Activated naive CD8-positive, alpha-beta T cell treated with anti-CD3 and anti-CD28 coated beads, Interleukin-2, amount 50 U/mL, for 24 hours (primary cell): ENCODE measurements at regions not wholly inside any gene's neighbourhood (a gene's known extent, or its start where the extent isn't known, plus 50 kb on each side); places are given as distances from the start of the nearest gene placed in this dataset.

ENCODE experiments used
- ATAC-seq: fragments of 150-1000 bp; cut with Tn5 transposase; one replicate; pipeline ENCODE4 v1.10.0; 2021
- DNase-seq: peaks from one replicate; pipeline ENCODE4 v3.0.0; 2021
- H3K27ac Mint-ChIP-seq: one replicate; pipeline ENCODE4 v1.8.0; 2021; ENCODE audit warnings: mild to moderate bottlenecking, mixed read lengths
- H3K27me3 Mint-ChIP-seq: one replicate; pipeline ENCODE4 v1.8.0; 2021; ENCODE audit warnings: mixed read lengths
- H3K36me3 Mint-ChIP-seq: one replicate; pipeline ENCODE4 v1.8.0; 2021; ENCODE audit warnings: low read depth, mixed read lengths
- H3K4me1 Mint-ChIP-seq: one replicate; pipeline ENCODE4 v1.8.0; 2021; ENCODE audit warnings: mixed read lengths
- H3K4me3 Mint-ChIP-seq: one replicate; pipeline ENCODE4 v1.8.0; 2021; ENCODE audit warnings: mild to moderate bottlenecking, moderate library complexity, mixed read lengths
- H3K9me3 Mint-ChIP-seq: one replicate; pipeline ENCODE4 v1.8.0; 2021; ENCODE audit warnings: mixed read lengths

DNA sequence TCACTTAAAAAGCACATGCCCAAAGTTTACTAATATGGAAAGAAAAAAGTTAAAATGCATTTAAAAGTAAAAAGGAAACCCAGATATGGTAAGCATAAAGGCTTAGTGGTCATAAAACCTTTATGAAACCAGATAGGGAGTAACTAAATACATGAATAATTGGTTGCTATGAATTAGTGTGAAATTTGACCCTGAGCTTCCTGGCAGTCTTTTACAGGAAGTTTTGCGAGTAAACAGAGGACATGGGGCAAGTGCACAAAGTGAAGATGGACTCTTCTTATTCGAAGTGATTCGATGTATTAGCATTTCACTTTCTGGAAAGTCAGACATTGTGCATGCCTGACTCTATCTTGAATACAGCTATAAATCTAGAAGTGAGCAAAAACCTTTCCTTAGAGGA lies 90.9 kb upstream of the MLIP start:
- Mint-ChIP-seq H3K27ac (no peak overlapping the region), H3K4me1 (no peaks in the 10 kb centered on the region), H3K27me3 (peaks cover 2% of the 10 kb centered on the region), H3K9me3 (no peaks in the 10 kb centered on the region), H3K4me3 (no peak overlapping the region), H3K36me3 (no peaks in the 10 kb centered on the region)
- DNase-seq, result no peak
- ATAC-seq, result no peak

DNA sequence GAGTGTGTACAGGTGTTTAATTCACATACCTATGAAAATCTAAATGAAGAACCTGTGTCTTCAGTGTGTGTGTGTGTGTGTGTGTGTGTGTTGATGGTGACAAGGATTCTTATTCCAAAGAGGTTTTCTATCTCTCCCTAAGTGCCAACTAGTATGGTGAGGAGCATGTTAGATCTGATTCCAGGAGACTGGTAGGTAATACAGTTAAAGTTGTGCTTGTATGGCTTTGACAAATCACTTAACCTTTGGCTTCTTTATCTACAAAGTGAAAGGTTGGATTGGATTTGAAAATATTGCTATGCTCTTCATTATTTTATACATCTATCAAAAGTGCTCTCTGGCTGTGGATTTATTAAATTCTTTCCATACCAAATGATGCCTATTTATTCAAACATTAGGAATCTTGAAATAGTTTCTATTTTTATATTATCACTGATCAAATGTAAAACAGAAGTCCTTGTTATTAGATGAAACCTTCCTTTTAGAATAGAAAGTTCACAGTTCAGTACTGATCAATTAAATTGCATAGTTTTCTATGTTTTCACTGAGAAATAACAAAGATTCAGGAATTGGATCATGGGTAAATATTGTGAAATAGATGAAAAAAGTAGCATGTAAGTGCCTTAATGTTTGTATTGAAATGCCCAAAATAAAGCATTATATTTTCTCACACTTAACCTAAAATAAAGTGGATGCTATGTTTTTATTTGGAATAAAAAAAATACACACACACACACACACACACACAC lies 84.4 kb upstream of the MLIP start:
- Mint-ChIP-seq H3K9me3 (no peaks in the 10 kb centered on the region), H3K4me3 (no peak overlapping the region), H3K27me3 (no peaks in the 10 kb centered on the region), H3K36me3 (no peaks in the 10 kb centered on the region), H3K4me1 (no peaks in the 10 kb centered on the region), H3K27ac (no peak overlapping the region)
- ATAC-seq, result no peak
- no peak for DNase-seq

DNA sequence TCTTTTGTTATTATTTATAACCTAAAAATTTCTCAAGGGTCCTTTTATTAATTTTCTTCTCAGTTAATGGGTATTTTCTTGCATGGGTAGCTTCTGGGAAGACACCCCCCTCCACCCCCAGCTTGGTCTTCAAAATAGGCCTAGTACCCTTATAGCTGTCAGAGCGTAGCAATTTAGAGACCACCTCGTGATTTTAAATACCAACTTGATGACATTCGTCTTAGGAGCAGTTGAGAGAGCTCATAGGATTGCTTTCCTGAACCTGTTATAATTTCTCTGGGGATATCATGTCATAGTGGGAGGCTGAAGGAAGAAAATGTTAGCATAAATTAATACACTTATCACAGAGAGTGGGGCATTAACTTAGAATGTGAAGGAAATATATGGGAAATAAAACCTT lies 83.1 kb upstream of the MLIP start:
- Mint-ChIP-seq H3K9me3 (no peaks in the 10 kb centered on the region), H3K36me3 (no peaks in the 10 kb centered on the region), H3K27me3 (no peaks in the 10 kb centered on the region), H3K4me3 (no peak overlapping the region), H3K4me1 (no peaks in the 10 kb centered on the region), H3K27ac (no peak overlapping the region)
- ATAC-seq (no peak), DNase-seq (no peak)

DNA sequence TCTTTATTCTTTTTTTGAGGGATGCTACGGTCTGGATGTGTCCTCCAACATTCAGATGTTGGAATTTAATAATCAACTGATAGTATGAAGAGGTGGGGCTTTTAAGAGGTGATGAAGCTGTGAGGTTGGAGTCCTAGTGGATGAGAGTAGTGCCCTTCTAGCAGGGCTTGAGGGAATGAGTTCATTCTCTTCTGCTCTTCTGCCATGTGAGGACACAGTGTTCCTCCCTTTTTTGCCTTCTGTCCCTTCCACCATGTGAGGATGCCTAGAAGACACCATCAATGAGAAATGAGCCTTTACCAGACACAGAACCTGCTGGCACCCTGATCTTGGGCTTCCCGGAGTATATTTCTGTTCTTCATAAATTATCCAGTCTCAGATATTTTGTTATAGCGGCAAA lies 82.1 kb upstream of the MLIP start:
- H3K4me1 Mint-ChIP-seq, result no peaks in the 10 kb centered on the region
- H3K27ac Mint-ChIP-seq, result no peak overlapping the region
- H3K9me3 Mint-ChIP-seq, result no peaks in the 10 kb centered on the region
- H3K4me3 Mint-ChIP-seq, result no peak overlapping the region
- no peaks in the 10 kb centered on the region for H3K36me3 Mint-ChIP-seq
- no peaks in the 10 kb centered on the region for H3K27me3 Mint-ChIP-seq
- DNase-seq (no peak), ATAC-seq (no peak)

DNA sequence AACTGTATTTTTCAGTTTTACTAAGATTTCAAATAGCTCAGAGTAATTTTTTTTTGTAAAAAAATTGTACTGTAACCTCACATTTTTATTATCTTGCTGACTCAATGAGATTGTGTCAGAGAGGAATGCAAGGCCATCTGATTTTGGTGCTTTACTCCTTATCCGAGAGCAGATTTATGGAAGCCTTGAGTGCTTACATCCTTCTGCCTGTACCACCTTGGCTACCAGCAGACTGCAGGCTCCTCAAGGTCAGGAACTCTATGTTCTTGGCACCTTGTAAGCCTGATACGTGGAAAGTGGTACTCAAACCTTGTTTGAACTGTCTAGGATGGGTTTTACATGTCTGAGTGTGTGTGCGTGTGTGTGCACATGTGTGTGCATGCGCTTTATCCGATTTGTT lies 80.1 kb upstream of the MLIP start:
- no peak overlapping the region for H3K4me3 Mint-ChIP-seq
- no peak for DNase-seq
- no peak overlapping the region for H3K27ac Mint-ChIP-seq
- H3K9me3 Mint-ChIP-seq, result no peaks in the 10 kb centered on the region
- no peak for ATAC-seq
- H3K4me1 Mint-ChIP-seq, result no peaks in the 10 kb centered on the region
- H3K27me3 Mint-ChIP-seq, result no peaks in the 10 kb centered on the region
- H3K36me3 Mint-ChIP-seq, result no peaks in the 10 kb centered on the region

DNA sequence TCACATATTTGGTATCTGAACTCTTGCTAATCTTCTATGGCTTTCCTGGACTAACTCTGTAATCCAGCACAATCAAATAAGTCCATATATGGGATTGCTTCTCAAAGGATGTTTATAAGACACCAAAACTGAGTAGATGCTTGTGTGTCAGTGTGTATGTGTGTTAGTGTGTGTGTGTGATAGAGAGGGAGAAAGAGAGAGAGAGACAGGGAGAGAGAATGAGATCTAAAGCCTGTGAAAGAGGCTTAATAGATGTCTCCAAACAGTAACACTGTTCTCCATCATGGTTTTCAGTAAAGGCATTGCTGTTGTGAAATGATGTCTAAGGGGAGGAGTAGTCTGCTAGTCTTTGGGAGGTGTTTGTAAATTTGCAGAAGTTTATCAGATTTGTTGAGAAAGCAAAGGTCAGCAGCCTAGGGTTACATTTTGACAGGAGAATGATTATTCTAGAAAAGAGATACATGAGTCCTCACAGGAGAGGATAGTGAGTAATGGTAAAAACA lies 73.9 kb upstream of the MLIP start:
- Mint-ChIP-seq H3K27ac (no peak overlapping the region), H3K27me3 (no peaks in the 10 kb centered on the region), H3K36me3 (no peaks in the 10 kb centered on the region), H3K4me3 (no peak overlapping the region), H3K4me1 (no peaks in the 10 kb centered on the region), H3K9me3 (no peaks in the 10 kb centered on the region)
- DNase-seq, result no peak
- no peak for ATAC-seq

DNA sequence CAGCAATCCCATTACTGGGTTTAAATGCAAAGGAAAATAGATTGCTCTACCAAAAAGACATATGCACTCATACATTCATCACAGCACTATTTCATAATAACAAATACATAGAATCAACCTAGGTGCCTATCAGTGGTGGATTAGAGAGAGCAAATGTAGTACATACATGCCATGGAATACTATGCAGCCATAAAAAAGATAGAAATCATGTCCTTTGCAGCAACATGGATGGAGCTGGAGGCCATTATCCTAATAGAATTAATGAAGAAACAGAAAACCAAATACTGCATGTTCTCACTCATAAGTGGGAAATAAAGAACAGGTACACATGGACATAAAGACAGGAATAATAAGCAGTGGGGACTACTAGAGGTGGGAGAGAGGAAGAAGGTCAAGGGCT lies 70.7 kb upstream of the MLIP start:
- Mint-ChIP-seq H3K4me3 (no peak overlapping the region), H3K27me3 (peaks cover 5% of the 10 kb centered on the region), H3K9me3 (no peaks in the 10 kb centered on the region), H3K36me3 (no peaks in the 10 kb centered on the region), H3K4me1 (no peaks in the 10 kb centered on the region), H3K27ac (no peak overlapping the region)
- ATAC-seq, result no peak
- DNase-seq, result no peak

DNA sequence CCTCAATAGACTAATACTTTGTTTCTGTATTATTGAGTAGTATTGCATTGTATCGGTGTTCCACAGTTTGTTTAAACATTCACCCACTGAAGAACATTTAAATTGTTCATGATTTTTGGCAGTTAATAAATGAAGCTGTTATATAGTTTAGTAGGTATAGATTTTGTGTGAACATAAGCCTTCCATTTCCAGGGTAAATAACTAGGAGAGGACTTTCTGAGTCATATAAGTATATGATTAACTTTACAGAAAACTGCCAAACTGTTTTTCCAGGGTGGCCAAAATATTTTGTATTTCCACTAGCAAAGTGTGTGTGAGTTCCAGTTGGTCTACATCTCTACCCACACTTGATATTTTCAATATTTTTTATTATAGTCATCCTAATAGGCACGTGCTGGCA lies 70.0 kb upstream of the MLIP start:
- Mint-ChIP-seq H3K4me3 (no peak overlapping the region), H3K36me3 (no peaks in the 10 kb centered on the region)

DNA sequence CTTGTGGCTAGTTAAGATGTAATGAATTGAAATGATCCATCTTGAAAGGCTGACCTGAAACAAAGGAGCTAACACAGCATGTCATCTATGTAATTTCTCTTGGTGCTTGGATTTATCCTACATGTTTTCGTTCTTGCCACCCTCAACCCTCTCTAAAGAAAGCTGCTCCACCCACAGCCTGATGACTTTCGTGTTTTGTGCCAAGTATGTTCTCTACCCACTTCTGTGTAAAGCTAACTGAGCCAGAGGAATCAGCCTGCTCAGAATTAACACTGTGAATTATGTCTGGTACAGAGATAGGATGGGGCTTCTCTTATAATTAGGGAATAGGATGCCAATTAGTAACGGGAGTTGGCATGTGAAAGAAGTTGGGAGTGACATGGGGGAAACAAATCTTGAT lies 67.9 kb upstream of the MLIP start:
- no peak overlapping the region for H3K4me3 Mint-ChIP-seq
- no peaks in the 10 kb centered on the region for H3K9me3 Mint-ChIP-seq
- peaks cover 5% of the 10 kb centered on the region for H3K27me3 Mint-ChIP-seq
- H3K4me1 Mint-ChIP-seq, result no peaks in the 10 kb centered on the region
- no peak for ATAC-seq
- H3K36me3 Mint-ChIP-seq, result no peaks in the 10 kb centered on the region
- DNase-seq, result no peak
- H3K27ac Mint-ChIP-seq, result no peak overlapping the region

More for the DNA sequence above, 70.0 kb upstream of the MLIP start:
- DNase-seq, result no peak
- ATAC-seq, result no peak
- Mint-ChIP-seq H3K27ac (no peak overlapping the region), H3K9me3 (no peaks in the 10 kb centered on the region), H3K27me3 (peaks cover 5% of the 10 kb centered on the region), H3K4me1 (no peaks in the 10 kb centered on the region)

DNA sequence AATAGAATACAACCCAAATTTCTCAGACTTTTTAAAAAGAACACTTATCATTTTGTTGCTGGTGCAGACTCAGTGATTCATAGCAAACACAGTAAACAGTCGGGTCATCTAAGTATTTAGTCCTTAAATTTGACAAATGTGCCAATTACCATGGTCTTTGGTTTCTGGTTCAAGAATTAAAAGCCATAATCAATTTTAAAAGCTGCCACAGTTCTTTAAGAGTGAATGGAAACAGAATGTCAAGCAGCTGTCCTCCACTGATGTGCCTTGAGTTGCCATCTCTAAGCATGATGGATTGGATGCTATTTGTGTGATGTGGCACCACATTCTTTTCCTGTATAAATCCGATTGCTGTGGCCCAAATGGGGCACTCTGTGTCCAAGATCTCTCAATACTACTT lies 67.2 kb upstream of the MLIP start:
- Mint-ChIP-seq H3K27me3 (peaks cover 5% of the 10 kb centered on the region), H3K27ac (no peak overlapping the region), H3K4me3 (no peak overlapping the region), H3K4me1 (no peaks in the 10 kb centered on the region), H3K9me3 (no peaks in the 10 kb centered on the region), H3K36me3 (no peaks in the 10 kb centered on the region)
- DNase-seq (no peak), ATAC-seq (no peak)

DNA sequence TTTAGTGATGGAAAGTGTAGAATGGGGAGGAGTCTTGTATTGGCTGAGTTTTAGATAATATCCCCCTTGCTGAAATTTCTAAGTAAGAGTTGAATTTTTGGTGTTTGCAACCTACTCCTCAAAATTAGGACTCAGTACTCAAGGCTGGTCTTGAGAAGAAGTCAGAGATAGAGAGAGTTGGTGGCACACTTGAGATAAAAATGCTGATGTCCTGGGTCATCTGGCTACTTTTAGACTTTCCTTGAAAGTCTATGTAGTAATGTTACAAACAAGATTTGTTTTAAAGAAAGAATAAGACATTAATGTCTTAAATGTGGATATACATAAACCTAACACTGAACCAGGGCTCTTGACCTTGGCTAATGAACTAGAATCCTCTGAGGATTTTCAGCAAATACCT lies 62.5 kb upstream of the MLIP start:
- DNase-seq (no peak), ATAC-seq (no peak)
- Mint-ChIP-seq H3K27me3 (no peaks in the 10 kb centered on the region), H3K4me3 (no peak overlapping the region), H3K27ac (no peak overlapping the region), H3K4me1 (no peaks in the 10 kb centered on the region), H3K36me3 (no peaks in the 10 kb centered on the region), H3K9me3 (no peaks in the 10 kb centered on the region)

DNA sequence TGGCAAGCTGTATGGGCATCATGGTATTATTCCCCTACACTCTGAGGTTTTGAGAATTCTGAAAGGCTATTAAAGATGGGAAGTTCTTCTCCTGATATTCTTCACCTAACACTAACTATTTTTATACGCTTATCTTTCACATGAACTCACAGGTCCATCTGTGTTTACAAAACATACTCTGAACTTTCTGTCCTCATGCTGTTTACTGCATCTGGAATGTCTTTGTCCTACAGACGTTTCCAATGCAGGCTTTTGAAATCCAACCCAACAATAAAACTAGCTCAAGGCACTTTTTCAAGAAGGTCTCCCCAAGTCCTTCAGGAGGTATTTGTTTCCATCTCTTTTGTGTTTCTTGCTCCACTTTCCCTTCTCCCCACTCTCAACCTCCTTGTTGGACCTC lies 60.5 kb upstream of the MLIP start:
- no peaks in the 10 kb centered on the region for H3K4me1 Mint-ChIP-seq
- no peaks in the 10 kb centered on the region for H3K27me3 Mint-ChIP-seq
- no peak overlapping the region for H3K4me3 Mint-ChIP-seq
- DNase-seq (no peak), ATAC-seq (no peak)
- H3K9me3 Mint-ChIP-seq, result no peaks in the 10 kb centered on the region
- H3K36me3 Mint-ChIP-seq, result no peaks in the 10 kb centered on the region
- H3K27ac Mint-ChIP-seq, result no peak overlapping the region

DNA sequence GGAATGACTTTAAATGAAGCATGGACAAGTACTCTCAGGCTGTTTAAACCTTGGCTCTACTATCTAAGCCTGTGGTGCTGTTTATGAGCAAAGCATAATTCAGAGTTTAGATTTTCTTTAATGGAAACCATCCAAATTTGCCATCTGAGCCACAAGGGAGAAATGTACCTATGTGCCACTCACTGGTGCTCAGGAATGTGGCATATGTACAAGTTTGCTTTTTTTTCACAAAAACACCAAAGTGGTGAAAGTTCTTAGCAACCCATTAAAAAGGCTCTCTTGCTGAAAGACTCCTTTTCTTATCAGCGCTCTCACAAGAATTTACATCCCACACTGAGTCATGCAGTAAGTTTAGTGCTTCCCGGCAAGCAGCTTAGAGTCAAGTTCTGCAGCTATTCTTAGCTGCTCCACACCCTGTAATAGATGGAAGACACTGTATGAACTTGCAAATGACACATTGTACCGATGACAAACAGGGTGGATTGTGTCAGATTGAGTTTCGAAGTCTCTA lies 57.3 kb upstream of the MLIP start:
- Mint-ChIP-seq H3K27ac (no peak overlapping the region), H3K4me1 (no peaks in the 10 kb centered on the region), H3K36me3 (no peaks in the 10 kb centered on the region), H3K27me3 (no peaks in the 10 kb centered on the region), H3K9me3 (no peaks in the 10 kb centered on the region), H3K4me3 (no peak overlapping the region)
- ATAC-seq (no peak), DNase-seq (no peak)

DNA sequence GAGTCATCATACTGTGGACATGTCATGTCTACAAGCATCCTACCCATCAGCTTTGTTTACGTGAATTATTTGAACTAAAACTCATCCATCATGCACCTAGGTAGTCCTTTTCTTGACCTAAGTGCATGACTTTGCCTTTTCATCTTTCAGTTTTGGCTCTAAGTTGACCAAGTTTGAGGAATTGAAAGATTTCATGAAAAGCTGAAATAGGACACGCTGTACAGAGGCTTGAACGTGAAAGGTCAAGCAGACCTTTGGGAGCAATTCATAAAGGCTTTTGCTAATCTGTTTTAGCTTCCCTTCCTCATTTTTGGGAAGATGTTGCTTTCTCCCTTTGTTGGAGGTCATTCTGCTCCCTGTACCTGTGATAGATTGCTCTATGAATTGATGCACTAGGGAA lies 55.1 kb upstream of the MLIP start:
- H3K4me1 Mint-ChIP-seq, result no peaks in the 10 kb centered on the region
- H3K27me3 Mint-ChIP-seq, result no peaks in the 10 kb centered on the region
- no peak overlapping the region for H3K4me3 Mint-ChIP-seq
- DNase-seq (no peak), ATAC-seq (no peak)
- no peaks in the 10 kb centered on the region for H3K9me3 Mint-ChIP-seq
- H3K27ac Mint-ChIP-seq, result no peak overlapping the region
- H3K36me3 Mint-ChIP-seq, result no peaks in the 10 kb centered on the region

DNA sequence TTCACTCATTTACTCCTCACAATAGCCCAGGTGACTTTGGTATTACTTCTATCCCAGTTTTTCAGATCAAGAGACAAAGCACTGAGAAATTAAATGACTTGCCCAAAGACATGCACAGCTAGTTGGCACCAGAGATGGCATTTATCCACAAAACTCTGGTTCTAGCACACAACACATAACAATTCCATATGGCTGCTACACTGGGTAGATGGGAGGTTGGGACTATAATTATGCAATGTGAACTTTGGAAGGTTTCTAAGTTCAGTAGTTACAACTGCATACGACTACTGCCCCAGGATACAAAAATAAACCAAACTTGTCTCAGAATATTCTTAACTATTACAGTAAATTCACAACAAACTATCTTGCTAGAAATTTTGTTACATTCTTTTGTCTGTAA lies 54.2 kb upstream of the MLIP start:
- H3K9me3 Mint-ChIP-seq, result no peaks in the 10 kb centered on the region

DNA sequence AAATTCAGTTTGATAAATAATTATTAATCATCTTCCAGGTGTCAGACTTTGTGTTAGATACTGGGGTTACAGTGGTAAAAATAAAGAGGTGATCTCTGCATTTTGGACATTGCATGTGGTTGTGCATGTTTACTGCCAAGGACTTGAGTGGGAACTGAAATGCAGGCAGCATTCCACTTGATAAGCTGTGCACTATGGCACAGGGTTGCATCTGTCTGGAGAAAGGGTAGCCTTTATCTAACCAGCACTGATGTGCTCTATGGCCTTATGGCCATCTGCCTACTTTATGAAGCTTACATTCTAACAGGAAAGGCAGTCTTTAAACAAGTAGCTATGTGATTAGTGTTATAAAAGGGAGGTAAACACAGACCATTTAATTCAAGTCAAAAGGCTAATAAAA lies 53.0 kb upstream of the MLIP start:
- no peak overlapping the region for H3K4me3 Mint-ChIP-seq
- no peaks in the 10 kb centered on the region for H3K36me3 Mint-ChIP-seq
- no peaks in the 10 kb centered on the region for H3K9me3 Mint-ChIP-seq
- no peak overlapping the region for H3K27ac Mint-ChIP-seq
- no peaks in the 10 kb centered on the region for H3K27me3 Mint-ChIP-seq
- DNase-seq, result no peak
- no peaks in the 10 kb centered on the region for H3K4me1 Mint-ChIP-seq
- no peak for ATAC-seq

More for the DNA sequence above, 54.2 kb upstream of the MLIP start:
- Mint-ChIP-seq H3K36me3 (no peaks in the 10 kb centered on the region), H3K27me3 (no peaks in the 10 kb centered on the region), H3K4me3 (no peak overlapping the region), H3K4me1 (no peaks in the 10 kb centered on the region), H3K27ac (no peak overlapping the region)
- ATAC-seq (no peak), DNase-seq (no peak)
